HG02981 (cell line): ENCODE measurements at regions not wholly inside any gene's neighbourhood (a gene's known extent, or its start where the extent isn't known, plus 50 kb on each side); places are given as distances from the start of the nearest gene placed in this dataset.
"Not testable (repeated sequence)": the region's sequence is repeated elsewhere in the genome, so short reads cannot be mapped to it uniquely, and the experiment has no call there.

Experiments used
- ATAC-seq: cut with Tn5 transposase; IDR thresholded peaks from one replicate; pipeline ENCODE4 v1.9.1; 2021; ENCODE audit warnings: mild to moderate bottlenecking, moderate library complexity; ENCODE audit not compliant: unreplicated experiment

DNA sequence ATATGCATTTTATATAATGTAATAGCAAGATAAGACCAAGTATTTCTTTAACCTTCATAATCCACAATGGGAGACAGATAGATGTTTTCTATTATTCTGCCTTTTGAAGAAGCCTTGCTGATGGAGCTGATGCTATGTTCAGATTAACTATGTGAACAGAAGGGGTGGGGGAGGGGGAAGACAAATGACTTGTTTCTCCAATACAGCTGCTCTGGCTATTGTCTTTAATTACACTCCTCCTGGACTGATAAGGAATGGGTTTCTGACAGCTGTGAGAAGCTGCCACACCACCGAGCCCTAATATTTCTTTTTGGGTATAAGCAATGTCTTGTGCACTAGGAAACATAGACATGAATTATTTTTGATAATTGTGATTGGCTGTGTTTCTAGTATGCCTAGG lies 62.0 kb downstream of the CAVIN4 start:
- no peak for ATAC-seq

GRCh38 chr9:100640447-100641050 lies 62.7 kb downstream of the CAVIN4 start:
- no peak for ATAC-seq

- no peak for ATAC-seq
These were observed 63.3 kb downstream of the CAVIN4 start for GRCh38 chr9:100641166-100641565.

DNA sequence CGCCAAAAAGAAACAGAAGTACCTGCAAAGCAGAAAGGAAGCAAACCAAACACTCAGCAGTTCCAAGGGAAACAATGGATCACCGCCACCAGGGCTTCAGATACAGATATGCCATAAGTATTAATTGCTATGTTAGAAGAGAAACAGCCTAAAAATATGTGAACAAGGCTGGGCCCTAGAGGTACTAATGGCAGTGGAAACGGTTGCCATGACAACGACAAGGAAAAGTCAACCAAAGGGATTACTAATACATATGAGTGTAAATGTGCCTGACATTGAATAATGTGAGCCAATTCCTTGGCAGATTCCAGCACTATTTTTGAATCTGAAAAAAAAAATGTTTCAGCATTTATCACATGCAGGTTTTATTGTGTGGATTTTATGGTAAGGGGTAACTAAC lies 75.0 kb downstream of the CAVIN4 start:
- ATAC-seq = no peak

GRCh38 chr9:100653643-100654334 lies 75.9 kb downstream of the CAVIN4 start:
- no peak for ATAC-seq

- not testable (repeated sequence) for ATAC-seq
These were observed 79.0 kb downstream of the CAVIN4 start for GRCh38 chr9:100656851-100657250.

GRCh38 chr9:100661668-100662067 lies 83.8 kb downstream of the CAVIN4 start:
- no peak for ATAC-seq

DNA sequence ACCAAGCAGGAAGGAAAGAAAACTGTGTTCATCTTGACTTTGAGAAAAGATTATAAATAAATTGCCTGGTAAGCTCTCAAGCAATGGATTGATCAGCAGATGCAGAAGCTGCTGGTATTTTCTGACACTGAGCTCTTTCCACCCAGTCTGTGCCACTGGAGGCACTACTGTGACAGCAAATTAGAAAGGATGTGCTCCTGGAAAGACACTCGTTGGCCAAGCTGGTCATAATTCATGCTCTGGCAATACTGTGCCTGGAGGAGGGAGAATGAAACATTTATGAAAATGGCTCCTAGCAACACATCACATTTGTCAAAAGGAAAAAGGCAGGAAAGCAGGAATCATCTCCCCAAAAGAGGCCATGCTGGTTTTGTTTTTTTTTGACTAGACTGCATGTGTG lies 84.2 kb downstream of the CAVIN4 start:
- ATAC-seq = no peak

GRCh38 chr9:100667448-100667847 lies 89.6 kb downstream of the CAVIN4 start:
- ATAC-seq = no peak

- no peak for ATAC-seq
These were observed 90.1 kb downstream of the CAVIN4 start for GRCh38 chr9:100668024-100668423.

- ATAC-seq = no peak
These were observed 92.1 kb downstream of the CAVIN4 start for GRCh38 chr9:100669968-100670367.

DNA sequence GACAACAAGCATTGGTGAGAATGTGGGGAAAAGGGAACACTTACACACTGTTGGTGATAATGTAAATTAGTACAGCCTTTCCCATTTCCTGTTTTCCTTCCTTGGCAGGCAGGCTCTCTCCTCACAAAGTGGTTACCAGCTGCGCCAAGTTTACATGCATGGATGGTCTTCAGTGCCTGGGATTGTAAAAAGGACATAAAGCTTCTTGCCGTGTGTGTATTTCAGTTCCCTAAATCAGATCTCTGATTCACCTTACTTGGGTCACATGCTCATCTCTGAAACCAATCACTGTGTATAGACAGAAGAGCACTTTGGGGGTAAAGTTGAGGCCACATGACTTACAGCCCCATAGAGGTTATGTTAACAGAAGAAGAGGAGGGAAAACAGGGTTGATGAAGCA lies 92.8 kb downstream of the CAVIN4 start:
- ATAC-seq = peak; percentile 52

GRCh38 chr9:100671898-100672297 lies 94.0 kb downstream of the CAVIN4 start:
- no peak for ATAC-seq

GRCh38 chr9:100673249-100673648 lies 95.4 kb downstream of the CAVIN4 start:
- ATAC-seq = no peak

- ATAC-seq = no peak
These were observed 96.7 kb downstream of the CAVIN4 start for GRCh38 chr9:100674419-100675122.

DNA sequence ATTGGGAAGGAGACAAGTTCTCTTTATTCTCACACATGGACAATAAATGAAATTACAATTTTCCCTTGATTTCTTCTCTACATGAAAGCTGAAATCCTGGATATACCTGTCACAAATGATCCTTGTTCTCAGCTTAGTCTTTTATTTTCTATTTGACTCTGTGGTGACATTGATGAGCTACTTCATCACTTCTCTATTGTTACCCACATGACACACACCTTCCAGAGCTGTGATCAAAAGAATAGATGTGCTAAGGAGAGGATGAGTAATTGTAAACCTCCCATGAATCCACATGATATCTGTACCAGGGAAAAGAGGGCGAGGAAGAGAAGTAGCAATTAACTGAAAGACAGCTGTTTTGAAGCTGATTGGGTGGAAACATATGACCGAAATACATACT lies 102.0 kb downstream of the CAVIN4 start:
- no peak for ATAC-seq

DNA sequence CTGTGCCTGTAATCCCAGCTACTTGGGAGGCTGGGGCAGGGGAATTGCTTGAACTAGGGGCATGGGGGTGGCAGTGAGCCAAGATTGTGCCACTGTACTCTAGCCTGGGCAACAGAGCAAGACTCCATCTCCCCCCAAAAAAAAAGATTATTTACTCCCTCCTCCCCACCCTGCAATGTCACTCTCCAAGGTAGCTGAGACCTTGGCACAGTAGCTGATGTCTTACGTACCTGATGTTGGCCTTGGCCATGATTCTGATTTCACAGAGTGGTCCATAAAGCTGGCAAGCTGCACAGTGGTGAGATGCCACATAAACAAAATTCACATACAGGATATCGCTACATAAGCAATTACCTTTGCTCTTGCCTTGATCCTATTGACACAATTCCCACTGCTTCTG lies 108.5 kb downstream of the CAVIN4 start:
- no peak for ATAC-seq

DNA sequence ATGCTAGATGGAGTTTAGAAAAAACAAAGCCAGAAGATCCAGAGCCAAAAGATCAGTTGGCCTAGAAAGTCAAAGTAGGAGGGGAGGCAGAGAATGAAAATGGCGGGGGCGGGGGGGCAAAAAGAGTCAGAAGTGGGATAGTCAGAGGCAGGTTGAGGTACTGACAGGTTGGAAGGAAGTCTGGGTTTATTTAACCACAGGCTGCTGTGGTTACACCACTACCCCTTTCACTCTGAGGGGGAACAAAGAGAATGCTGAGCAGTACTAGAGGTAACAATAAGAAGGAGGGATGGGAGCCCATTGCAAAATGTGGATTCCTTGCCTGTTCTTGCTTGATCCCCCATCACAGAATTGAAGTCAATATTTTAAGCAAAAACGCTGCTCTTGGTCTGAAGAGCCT lies 111.8 kb downstream of the CAVIN4 start:
- ATAC-seq = peak; percentile 87

GRCh38 chr9:100690438-100690837 lies 112.6 kb downstream of the CAVIN4 start:
- ATAC-seq = peak; percentile 54

DNA sequence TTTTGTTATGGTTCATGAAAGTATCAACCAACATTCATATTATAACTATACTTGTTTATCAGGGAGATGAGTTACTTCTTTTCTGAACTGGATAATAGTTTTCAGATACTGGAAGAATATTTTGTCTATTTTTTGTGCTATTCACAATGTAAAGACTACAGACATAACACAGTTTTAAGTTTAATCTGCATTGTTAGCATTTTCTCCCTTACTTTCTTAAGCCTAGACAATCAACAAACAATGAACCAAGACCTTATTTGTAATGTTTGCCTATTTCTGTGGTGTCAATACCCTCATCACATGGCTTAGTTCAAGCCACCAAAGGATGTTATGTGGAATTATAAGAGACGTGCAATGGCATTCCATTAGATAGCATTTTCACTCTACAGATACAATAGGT lies 119.5 kb downstream of the CAVIN4 start:
- no peak for ATAC-seq

DNA sequence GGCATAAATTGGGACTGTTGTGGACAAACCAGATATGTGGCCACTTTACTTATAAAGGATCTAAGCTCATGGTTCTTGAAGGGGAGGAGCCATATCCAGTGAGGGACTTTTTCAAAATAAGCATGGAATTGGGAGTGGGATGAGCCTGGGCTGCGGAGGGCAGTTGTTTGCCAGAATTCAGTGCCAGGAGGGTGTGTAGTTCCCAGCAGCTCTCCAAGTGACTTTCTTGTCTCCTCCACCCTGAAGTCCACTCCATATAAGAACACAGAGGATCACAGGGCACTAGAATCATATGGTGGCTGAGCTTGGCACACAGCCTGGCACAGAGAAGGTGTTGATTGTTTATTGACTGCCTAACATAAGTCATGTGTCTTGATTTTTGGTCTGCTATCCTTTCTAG lies 121.1 kb downstream of the CAVIN4 start:
- ATAC-seq = no peak

DNA sequence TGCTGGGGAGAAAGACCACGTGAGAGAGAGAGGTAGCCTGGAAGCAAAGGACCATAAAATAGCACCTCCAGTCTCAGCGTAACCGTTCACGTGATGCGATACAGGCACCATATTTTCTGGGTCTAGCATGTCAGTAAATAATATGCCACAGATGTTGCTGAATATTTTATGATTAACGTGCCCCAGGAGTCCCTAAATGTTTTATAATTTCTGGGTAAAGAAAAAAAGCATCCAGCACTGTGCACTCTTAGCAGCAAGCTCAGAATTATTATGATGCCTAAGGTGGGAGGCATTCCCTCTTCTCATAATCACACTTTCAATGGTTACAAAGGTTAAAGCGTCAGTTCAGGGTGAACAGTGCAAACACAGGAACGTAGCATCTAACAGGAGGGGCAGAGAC lies 121.8 kb downstream of the CAVIN4 start:
- no peak for ATAC-seq
